CD8-positive, alpha-beta memory T cell (primary cell): ENCODE measurements at regions not wholly inside any gene's neighbourhood (a gene's known extent, or its start where the extent isn't known, plus 50 kb on each side); places are given as distances from the start of the nearest gene placed in this dataset.

Experiments
- CTCF ChIA-PET: fragments of 350-600 bp; sonication (Branson Sonifier 250); formaldehyde crosslinking; loops from one replicate; lab custom pipeline; 2021; ENCODE audit warnings: antibody characterized with exemption; lab: Charles Lee
- POLR2A ChIA-PET: fragments of 350-600 bp; sonication (Branson Sonifier 250); formaldehyde crosslinking; loops from one replicate; lab custom pipeline; 2021; ENCODE audit warnings: antibody characterized with exemption; lab: Charles Lee
- DNase-seq, 5 donors: peaks; one replicate each; pipeline versions ENCODE4 v3.0.0 to v3.0.0-alpha.2; 2020 to 2022; ENCODE audit warnings: mixed read lengths in 1 of 5
- H3K27ac ChIP-seq: one replicate; pipeline ENCODE4 v1.7.0; 2013; ENCODE audit warnings: low read depth, mild to moderate bottlenecking, low read length, moderate library complexity
- H3K27me3 ChIP-seq: 2 replicates; pipeline ENCODE4 v1.7.0; 2013; ENCODE audit warnings: low read length, mild to moderate bottlenecking; ENCODE audit not compliant: insufficient read depth, poor library complexity, severe bottlenecking
- H3K36me3 ChIP-seq: 2 replicates; pipeline ENCODE4 v1.7.0; 2013; ENCODE audit warnings: mild to moderate bottlenecking, low read length, moderate library complexity; ENCODE audit not compliant: insufficient read depth
- H3K4me1 ChIP-seq: 2 replicates; pipeline ENCODE4 v1.7.0; 2013; ENCODE audit warnings: mild to moderate bottlenecking, low read length, moderate library complexity; ENCODE audit not compliant: insufficient read depth
- H3K4me3 ChIP-seq: 2 replicates; pipeline ENCODE4 v1.7.0; 2013; ENCODE audit warnings: mild to moderate bottlenecking, low read length
- H3K9me3 ChIP-seq: 2 replicates; pipeline ENCODE4 v1.7.0; 2013; ENCODE audit warnings: mild to moderate bottlenecking, low read length
- H3K27ac Mint-ChIP-seq, 8 donors: one replicate each; pipeline ENCODE4 v1.8.0; 2020 to 2021; ENCODE audit warnings: mixed read lengths in 8 of 8, mild to moderate bottlenecking in 6 of 8, inconsistent platforms in 3 of 8, moderate library complexity in 3 of 8
- H3K27me3 Mint-ChIP-seq, 2 donors: one replicate each; pipeline ENCODE4 v1.8.0; 2020 to 2021; ENCODE audit warnings: mixed read lengths in 2 of 2, mild to moderate bottlenecking in 1 of 2, moderate library complexity in 1 of 2
- H3K36me3 Mint-ChIP-seq, 3 donors: one replicate each; pipeline ENCODE4 v1.8.0; 2020 to 2021; ENCODE audit warnings: mixed read lengths in 3 of 3, inconsistent platforms in 1 of 3, mild to moderate bottlenecking in 1 of 3
- H3K4me1 Mint-ChIP-seq, 3 donors: one replicate each; pipeline ENCODE4 v1.8.0; 2020 to 2021; ENCODE audit warnings: mixed read lengths in 3 of 3, inconsistent platforms in 1 of 3, mild to moderate bottlenecking in 1 of 3
- H3K4me3 Mint-ChIP-seq, 7 donors: one replicate each; pipeline ENCODE4 v1.8.0; 2020 to 2021; ENCODE audit warnings: mixed read lengths in 7 of 7, mild to moderate bottlenecking in 6 of 7, moderate library complexity in 4 of 7, inconsistent platforms in 2 of 7
- H3K9me3 Mint-ChIP-seq, 5 donors: one replicate each; pipeline ENCODE4 v1.8.0; 2020 to 2022; ENCODE audit warnings: mixed read lengths in 5 of 5, mild to moderate bottlenecking in 3 of 5, moderate library complexity in 2 of 5, inconsistent platforms in 1 of 5

- H3K27me3 Mint-ChIP-seq, result peaks cover 14 to 17% of the 10 kb centered on the region in 2 donors
- Histone ChIP-seq H3K4me3 (no peak overlapping the region), H3K9me3 (no peaks in the 10 kb centered on the region), H3K27ac (no peak overlapping the region), H3K27me3 (no peaks in the 10 kb centered on the region), H3K4me1 (no peaks in the 10 kb centered on the region), H3K36me3 (no peaks in the 10 kb centered on the region)
- no peaks in the 10 kb centered on the region for H3K9me3 Mint-ChIP-seq
- no peak overlapping the region for H3K27ac Mint-ChIP-seq
- no peaks in the 10 kb centered on the region for H3K36me3 Mint-ChIP-seq
- ChIA-PET POLR2A (no interaction called here), CTCF (no interaction called here)
- DNase-seq, result no peak
- H3K4me1 Mint-ChIP-seq, result peaks cover 2% of the 10 kb centered on the region in 3 donors
- H3K4me3 Mint-ChIP-seq, result no peak overlapping the region
Measured at GRCh38 chr2:10981941-10982431, 70.3 kb downstream of the KCNF1 start.

DNA sequence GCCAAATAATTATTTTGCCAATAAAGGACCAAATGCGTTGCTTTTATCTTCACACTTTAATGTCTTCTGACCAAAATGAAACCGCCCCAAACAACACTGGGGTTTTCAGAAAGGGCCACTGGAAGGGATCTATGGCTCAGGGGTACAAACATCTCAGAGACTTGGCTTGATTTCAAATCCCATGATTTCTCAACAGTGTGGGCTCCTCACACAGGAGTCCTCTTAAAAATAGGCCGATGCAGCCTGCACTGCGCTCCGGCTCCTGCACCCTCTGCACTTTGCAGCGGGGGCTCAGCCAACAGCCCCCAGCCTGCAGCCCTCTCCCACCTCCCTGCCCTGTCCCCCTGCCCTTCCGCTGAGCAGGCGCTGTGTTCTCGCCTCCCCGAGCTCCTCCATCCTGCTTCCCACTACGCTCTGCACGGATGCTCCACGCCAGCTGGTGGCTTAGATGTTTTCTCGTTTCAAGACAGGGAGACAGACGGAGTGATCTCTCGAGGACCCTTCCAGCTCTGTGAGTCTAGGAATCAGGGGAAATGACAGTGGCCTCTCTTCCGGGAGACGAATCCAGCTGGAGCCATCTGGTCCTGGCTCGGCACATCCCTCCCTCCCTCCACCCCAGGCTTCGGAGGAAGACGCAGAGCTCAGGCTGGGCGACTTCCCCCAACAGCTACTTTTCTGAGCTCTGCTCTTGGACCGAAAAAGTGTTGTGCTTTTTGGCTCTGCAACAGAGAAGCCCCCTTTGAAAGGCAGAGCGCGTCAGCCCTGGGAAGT lies 71.4 kb downstream of the KCNF1 start:
- Mint-ChIP-seq H3K27ac (peak overlapping the region in 1 of 8 donors; percentile 38), H3K27me3 (peaks cover 8 to 12% of the 10 kb centered on the region in 2 donors), H3K9me3 (no peaks in the 10 kb centered on the region), H3K36me3 (no peaks in the 10 kb centered on the region), H3K4me3 (no peak overlapping the region), H3K4me1 (no peaks in the 10 kb centered on the region)
- no peaks in the 10 kb centered on the region for H3K9me3 ChIP-seq
- no peaks in the 10 kb centered on the region for H3K36me3 ChIP-seq
- H3K27me3 ChIP-seq, result no peaks in the 10 kb centered on the region
- ChIA-PET CTCF (no interaction called here), POLR2A (no interaction called here)
- no peak overlapping the region for H3K27ac ChIP-seq
- no peak overlapping the region for H3K4me3 ChIP-seq
- no peaks in the 10 kb centered on the region for H3K4me1 ChIP-seq
- DNase-seq, result no peak

DNA sequence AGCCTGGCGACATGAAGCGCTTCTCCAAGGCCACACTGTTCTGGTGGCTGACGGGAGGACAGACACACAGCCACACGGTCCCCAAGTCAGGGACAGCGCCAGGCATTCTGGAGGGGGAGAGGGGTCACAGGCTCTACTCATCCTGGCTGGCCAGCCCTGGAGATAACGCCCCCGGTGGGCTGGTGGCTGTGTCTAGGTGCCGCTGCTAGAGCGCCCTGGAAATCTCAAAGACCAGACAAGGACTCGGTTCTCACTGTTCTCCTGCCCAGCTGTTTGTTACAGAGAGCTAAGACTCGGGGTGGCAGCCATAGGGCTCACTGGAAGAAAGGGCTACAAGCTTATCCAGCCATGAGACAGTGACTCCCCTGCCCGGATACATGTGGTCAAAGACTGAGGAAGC lies 72.0 kb downstream of the KCNF1 start:
- H3K27me3 ChIP-seq, result no peaks in the 10 kb centered on the region
- ChIA-PET POLR2A (no interaction called here), CTCF (no interaction called here)
- no peak overlapping the region for H3K4me3 ChIP-seq
- no peaks in the 10 kb centered on the region for H3K9me3 Mint-ChIP-seq
- no peaks in the 10 kb centered on the region for H3K9me3 ChIP-seq
- H3K27ac Mint-ChIP-seq, result no peak overlapping the region
- no peak for DNase-seq
- H3K36me3 Mint-ChIP-seq, result no peaks in the 10 kb centered on the region
- no peaks in the 10 kb centered on the region for H3K4me1 Mint-ChIP-seq
- H3K27ac ChIP-seq, result no peak overlapping the region
- no peaks in the 10 kb centered on the region for H3K36me3 ChIP-seq
- H3K27me3 Mint-ChIP-seq, result peaks cover 5 to 9% of the 10 kb centered on the region in 2 donors
- H3K4me3 Mint-ChIP-seq, result no peak overlapping the region
- H3K4me1 ChIP-seq, result no peaks in the 10 kb centered on the region

DNA sequence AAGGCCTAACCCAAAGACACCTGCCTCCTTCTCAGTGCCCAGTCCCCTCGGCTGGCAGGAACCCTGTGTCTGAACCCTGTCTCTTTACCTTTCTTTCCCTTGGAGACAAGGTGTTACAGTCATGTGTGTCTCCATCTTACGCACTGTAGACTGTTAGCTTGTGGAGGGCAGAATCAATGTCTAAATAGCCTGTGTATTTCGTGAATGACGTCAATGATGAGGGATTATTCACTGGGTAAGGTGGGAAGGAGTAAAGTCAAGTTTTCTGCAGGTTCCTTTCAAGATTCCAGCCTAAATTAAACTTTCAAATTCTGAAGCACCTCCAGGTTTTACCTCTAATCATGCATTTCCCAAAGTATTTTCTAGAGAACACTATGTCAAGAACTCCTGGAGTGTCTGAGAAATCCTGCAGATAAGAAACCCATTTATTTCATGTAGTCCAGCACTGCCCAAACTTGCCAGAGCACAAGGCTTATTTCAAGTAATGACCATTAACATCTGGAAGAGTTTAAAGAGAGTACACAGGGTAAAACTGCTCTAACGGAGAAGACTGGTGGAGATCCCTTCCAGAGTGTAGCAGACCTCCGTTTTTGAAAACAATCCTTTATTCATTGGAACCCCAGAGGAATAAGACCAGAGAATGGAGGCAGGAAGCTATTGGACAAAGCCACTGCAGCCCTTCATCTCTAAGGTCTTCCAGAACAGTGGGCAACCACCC lies 72.8 kb downstream of the KCNF1 start:
- H3K9me3 ChIP-seq, result no peaks in the 10 kb centered on the region
- H3K36me3 ChIP-seq, result no peaks in the 10 kb centered on the region
- Mint-ChIP-seq H3K27me3 (peaks cover 0 to 3% of the 10 kb centered on the region in 2 donors), H3K27ac (peak overlapping the region in 1 of 8 donors; percentile 83), H3K9me3 (no peaks in the 10 kb centered on the region), H3K4me3 (no peak overlapping the region), H3K36me3 (no peaks in the 10 kb centered on the region), H3K4me1 (no peaks in the 10 kb centered on the region)
- H3K27ac ChIP-seq, result no peak overlapping the region
- no peaks in the 10 kb centered on the region for H3K4me1 ChIP-seq
- ChIA-PET POLR2A (no interaction called here), CTCF (no interaction called here)
- H3K4me3 ChIP-seq, result no peak overlapping the region
- no peaks in the 10 kb centered on the region for H3K27me3 ChIP-seq
- no peak for DNase-seq

GRCh38 chr2:10985260-10985659 lies 73.5 kb downstream of the KCNF1 start:
- Histone ChIP-seq H3K4me1 (no peaks in the 10 kb centered on the region), H3K36me3 (no peaks in the 10 kb centered on the region), H3K4me3 (no peak overlapping the region), H3K27ac (no peak overlapping the region), H3K9me3 (no peaks in the 10 kb centered on the region), H3K27me3 (no peaks in the 10 kb centered on the region)
- Mint-ChIP-seq H3K9me3 (no peaks in the 10 kb centered on the region), H3K27me3 (peaks cover 0 to 3% of the 10 kb centered on the region in 2 donors), H3K4me3 (no peak overlapping the region), H3K36me3 (no peaks in the 10 kb centered on the region), H3K4me1 (no peaks in the 10 kb centered on the region), H3K27ac (no peak overlapping the region)
- POLR2A ChIA-PET, result no interaction called here
- no peak for DNase-seq
- CTCF ChIA-PET, result no interaction called here

- no peak for DNase-seq
- no peaks in the 10 kb centered on the region for H3K9me3 Mint-ChIP-seq
- H3K36me3 ChIP-seq, result no peaks in the 10 kb centered on the region
- H3K36me3 Mint-ChIP-seq, result no peaks in the 10 kb centered on the region
- H3K27me3 ChIP-seq, result no peaks in the 10 kb centered on the region
- H3K9me3 ChIP-seq, result no peaks in the 10 kb centered on the region
- no peak overlapping the region for H3K27ac Mint-ChIP-seq
- H3K4me1 Mint-ChIP-seq, result no peaks in the 10 kb centered on the region
- H3K4me3 Mint-ChIP-seq, result no peak overlapping the region
- CTCF ChIA-PET, result no interaction called here
- POLR2A ChIA-PET, result no interaction called here
- H3K27ac ChIP-seq, result no peak overlapping the region
- no peaks in the 10 kb centered on the region for H3K4me1 ChIP-seq
- no peak overlapping the region for H3K4me3 ChIP-seq
- H3K27me3 Mint-ChIP-seq, result peaks cover 0 to 3% of the 10 kb centered on the region in 2 donors
Measured at GRCh38 chr2:10985901-10986535, 74.3 kb downstream of the KCNF1 start.

- Histone ChIP-seq H3K27me3 (no peaks in the 10 kb centered on the region), H3K27ac (no peak overlapping the region), H3K4me1 (no peaks in the 10 kb centered on the region), H3K4me3 (no peak overlapping the region), H3K9me3 (no peaks in the 10 kb centered on the region), H3K36me3 (no peaks in the 10 kb centered on the region)
- no peak overlapping the region for H3K4me3 Mint-ChIP-seq
- DNase-seq, result no peak
- no peak overlapping the region for H3K27ac Mint-ChIP-seq
- H3K27me3 Mint-ChIP-seq, result peaks cover 2 to 9% of the 10 kb centered on the region in 2 donors
- no peaks in the 10 kb centered on the region for H3K4me1 Mint-ChIP-seq
- no peaks in the 10 kb centered on the region for H3K9me3 Mint-ChIP-seq
- POLR2A ChIA-PET, result no interaction called here
- H3K36me3 Mint-ChIP-seq, result no peaks in the 10 kb centered on the region
- CTCF ChIA-PET, result no interaction called here
Measured at GRCh38 chr2:10987439-10987838, 75.7 kb downstream of the KCNF1 start.

GRCh38 chr2:10987861-10988260 lies 76.1 kb downstream of the KCNF1 start:
- H3K27me3 Mint-ChIP-seq, result peaks cover 2 to 9% of the 10 kb centered on the region in 2 donors
- H3K4me3 Mint-ChIP-seq, result no peak overlapping the region
- no peaks in the 10 kb centered on the region for H3K36me3 Mint-ChIP-seq
- Histone ChIP-seq H3K4me1 (no peaks in the 10 kb centered on the region), H3K4me3 (no peak overlapping the region), H3K36me3 (no peaks in the 10 kb centered on the region), H3K9me3 (no peaks in the 10 kb centered on the region), H3K27me3 (no peaks in the 10 kb centered on the region), H3K27ac (no peak overlapping the region)
- no peaks in the 10 kb centered on the region for H3K9me3 Mint-ChIP-seq
- H3K4me1 Mint-ChIP-seq, result no peaks in the 10 kb centered on the region
- H3K27ac Mint-ChIP-seq, result no peak overlapping the region
- POLR2A ChIA-PET, result no interaction called here
- CTCF ChIA-PET, result no interaction called here
- no peak for DNase-seq
